Nucleus accumbens (tissue), 56 donors: ENCODE measurements at regions not wholly inside any gene's neighbourhood (a gene's known extent, or its start where the extent isn't known, plus 50 kb on each side); places are given as distances from the start of the nearest gene placed in this dataset.

Experiments used
- DNase-seq, 56 donors: peaks; one replicate each; lab custom pipeline; 2025; lab: John Stamatoyannopoulos, UW

- no peak for DNase-seq
Observed at GRCh38 chr4:111631215-111631999, 513.8 kb upstream of the FAM241A start.

GRCh38 chr4:111632641-111633151, 512.6 kb upstream of the FAM241A start:
- DNase-seq, result no peak

- no peak for DNase-seq
Observed at GRCh38 chr4:111633663-111634266, 511.5 kb upstream of the FAM241A start.

GRCh38 chr4:111635646-111636045, 509.6 kb upstream of the FAM241A start:
- DNase-seq, result no peak

GRCh38 chr4:111636961-111637585, 508.2 kb upstream of the FAM241A start:
- DNase-seq, result no peak

- no peak for DNase-seq
Observed at GRCh38 chr4:111639120-111639690, 506.0 kb upstream of the FAM241A start.

- DNase-seq, result no peak
Observed at GRCh38 chr4:111639876-111640275, 505.4 kb upstream of the FAM241A start.

GRCh38 chr4:111641813-111642579, 503.3 kb upstream of the FAM241A start:
- peak in 50 of 56 donors; percentile 0 to 85 (median 30) for DNase-seq

- no peak for DNase-seq
Observed at GRCh38 chr4:111648056-111648455, 497.2 kb upstream of the FAM241A start.

GRCh38 chr4:111649308-111649707, 495.9 kb upstream of the FAM241A start:
- no peak for DNase-seq

- no peak for DNase-seq
Observed at GRCh38 chr4:111650146-111650545, 495.1 kb upstream of the FAM241A start.

- no peak for DNase-seq
Observed at GRCh38 chr4:111650674-111651086, 494.6 kb upstream of the FAM241A start.

- no peak for DNase-seq
Observed at GRCh38 chr4:111652236-111652635, 493.0 kb upstream of the FAM241A start.

- no peak for DNase-seq
Observed at GRCh38 chr4:111652986-111653385, 492.3 kb upstream of the FAM241A start.

GRCh38 chr4:111662496-111662895, 482.8 kb upstream of the FAM241A start:
- no peak for DNase-seq

- no peak for DNase-seq
Observed at GRCh38 chr4:111664308-111664945, 480.8 kb upstream of the FAM241A start.

GRCh38 chr4:111666826-111667360, 478.4 kb upstream of the FAM241A start:
- DNase-seq, result no peak

GRCh38 chr4:111671756-111672155, 473.5 kb upstream of the FAM241A start:
- no peak for DNase-seq

- DNase-seq, result no peak
Observed at GRCh38 chr4:111675746-111676145, 469.5 kb upstream of the FAM241A start.

- DNase-seq, result no peak
Observed at GRCh38 chr4:111676533-111676932, 468.7 kb upstream of the FAM241A start.
